NCI-H524 (cell line): ENCODE measurements at regions not wholly inside any gene's neighbourhood (a gene's known extent, or its start where the extent isn't known, plus 50 kb on each side); places are given as distances from the start of the nearest gene placed in this dataset.
"Not testable (repeated sequence)": the region's sequence is repeated elsewhere in the genome, so short reads cannot be mapped to it uniquely, and the experiment has no call there.

ENCODE experiments used
- DNase-seq, 2 experiments: peaks; one replicate each; lab custom pipeline; 2025; lab: John Stamatoyannopoulos, UW

DNA sequence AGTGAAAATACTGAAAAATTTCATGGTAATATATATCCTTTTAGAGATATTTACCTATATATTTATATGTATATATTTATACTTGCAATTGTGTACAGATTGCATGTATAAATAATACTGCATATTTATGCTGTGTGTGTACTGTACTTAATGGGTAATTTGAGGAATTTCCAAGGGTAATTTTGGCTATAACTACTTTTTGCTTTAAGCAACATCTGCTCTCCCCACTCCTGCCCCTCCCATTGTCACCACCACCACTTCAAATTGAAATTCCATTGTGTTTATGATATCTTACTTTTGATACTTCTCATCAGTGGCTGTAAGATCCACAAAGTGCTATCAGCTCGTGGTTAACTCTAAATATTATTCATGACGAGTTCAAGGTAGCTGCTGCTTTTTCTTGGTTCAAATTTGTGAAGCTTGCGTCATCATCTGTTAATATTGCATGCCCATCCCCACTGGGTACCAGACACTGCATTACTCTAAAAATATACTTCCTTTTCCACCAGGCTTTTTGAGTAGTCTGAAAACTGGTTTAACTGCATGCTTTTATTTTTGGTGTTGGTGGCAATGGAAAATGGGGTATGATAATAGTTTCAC, 91.7 kb upstream of the MITF start:
- DNase-seq, result no peak

DNA sequence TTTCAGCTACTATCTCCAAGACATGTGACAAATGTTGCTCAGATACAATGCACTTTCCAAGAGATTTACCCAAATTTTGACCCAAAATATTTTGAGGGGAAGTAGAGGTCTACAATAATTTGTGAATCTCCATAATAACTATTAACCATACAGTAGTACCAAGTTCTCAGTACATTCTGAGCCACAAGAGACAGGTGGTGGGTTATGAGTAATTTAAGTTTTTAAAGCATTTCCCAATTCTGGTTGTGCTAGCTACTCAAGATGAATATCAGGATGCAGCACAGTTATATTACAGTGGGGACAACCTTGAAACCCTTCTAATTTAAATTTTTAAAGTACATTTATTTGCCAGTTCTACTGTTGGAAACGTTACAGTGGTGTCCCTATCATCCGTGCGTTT, 92.2 kb upstream of the MITF start:
- no peak for DNase-seq

DNA sequence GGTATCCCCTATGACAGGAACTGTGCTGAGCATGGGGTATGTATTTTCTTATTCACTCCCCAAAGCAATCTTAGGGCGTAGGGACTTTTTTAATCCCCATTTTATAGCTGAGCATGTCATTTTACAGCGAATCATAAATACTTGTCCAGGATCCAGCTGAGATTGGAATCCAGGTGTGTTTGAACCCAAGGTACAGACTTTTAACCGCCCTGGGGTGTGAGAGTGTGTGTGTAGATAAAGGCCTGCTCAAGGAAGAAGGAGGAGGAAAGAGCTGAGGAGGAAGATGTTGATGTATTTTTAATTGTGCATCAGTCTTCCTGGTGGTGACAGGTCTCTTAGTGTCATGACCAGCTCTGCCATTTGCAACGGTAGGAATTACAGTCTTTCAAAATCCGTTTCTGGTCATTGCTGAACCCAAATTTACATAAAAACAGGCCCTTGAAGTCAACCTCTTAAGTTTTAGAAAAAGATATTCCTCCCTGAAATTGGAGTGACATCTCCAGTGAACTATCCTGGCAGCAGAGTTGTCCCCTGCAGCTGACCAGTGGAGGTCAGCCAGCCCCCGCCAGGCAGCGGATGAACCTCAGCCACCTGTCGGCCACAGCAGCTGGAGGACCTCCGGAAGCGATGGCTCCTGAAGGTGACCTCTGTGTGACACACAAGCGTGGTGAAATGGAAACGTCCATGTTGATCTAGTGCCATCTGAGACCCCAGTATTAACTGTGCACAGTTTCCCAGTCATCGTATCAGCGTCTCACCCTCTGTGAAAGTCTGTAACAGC, 92.8 kb upstream of the MITF start:
- no peak for DNase-seq

DNA sequence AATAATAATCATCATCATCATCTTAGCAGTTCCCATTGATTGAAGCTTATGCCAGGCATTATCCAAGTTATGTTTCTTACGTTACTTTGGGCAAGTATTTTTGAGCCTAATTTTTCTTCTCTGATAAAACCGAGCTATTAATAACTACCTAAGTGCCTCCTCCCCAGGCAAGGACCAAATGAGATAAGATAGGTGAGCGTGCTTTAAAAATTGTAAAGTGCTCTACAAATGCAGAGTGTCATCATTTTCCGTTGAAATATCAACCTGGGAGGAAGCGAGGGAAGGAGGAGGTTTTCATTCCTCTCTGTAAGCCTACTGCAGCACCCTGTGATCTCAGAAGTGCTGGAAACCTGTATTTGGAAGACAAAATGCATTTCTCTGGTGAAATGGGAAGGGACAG, 96.7 kb upstream of the MITF start:
- DNase-seq, result no peak

DNA sequence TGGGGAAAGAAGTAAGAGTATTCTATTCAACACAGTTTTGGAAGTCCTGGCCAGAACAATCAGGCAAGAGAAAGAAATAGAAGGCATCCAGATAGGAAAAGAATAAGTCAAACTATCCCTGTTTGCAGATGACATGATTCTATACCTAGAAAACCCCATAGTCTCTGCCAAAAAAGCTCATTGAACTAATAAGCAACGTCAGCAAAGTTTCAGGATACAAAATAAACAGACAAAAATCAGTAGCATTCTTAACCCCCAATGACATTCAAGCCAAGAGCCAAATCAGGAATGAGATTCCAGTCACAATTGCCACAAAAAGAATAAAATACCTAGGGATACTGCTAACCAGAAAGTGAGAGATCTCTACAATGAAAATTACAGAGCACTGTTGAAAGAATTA, 99.4 kb upstream of the MITF start:
- no peak for DNase-seq

DNA sequence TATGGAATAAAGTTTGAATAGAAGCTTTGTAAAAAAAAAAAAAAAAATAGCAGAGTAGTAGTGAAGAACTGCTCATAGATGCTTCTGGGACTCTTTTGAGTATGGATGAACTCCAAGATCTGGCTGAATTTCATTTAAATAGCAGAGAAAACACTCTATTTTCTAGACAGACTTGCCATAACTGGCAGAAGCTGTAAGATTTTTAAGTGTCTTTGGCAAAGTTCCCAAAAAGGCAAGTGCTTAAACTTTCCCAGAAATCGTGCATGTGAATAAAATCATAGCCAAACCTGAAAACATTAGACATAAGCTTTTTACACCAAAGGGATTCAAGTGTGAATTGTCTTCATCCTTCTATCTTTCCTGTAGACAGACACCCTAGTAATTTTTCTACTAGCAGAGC, 110.3 kb upstream of the MITF start:
- DNase-seq, result peak in 1 of 2 experiments; percentile 1

DNA sequence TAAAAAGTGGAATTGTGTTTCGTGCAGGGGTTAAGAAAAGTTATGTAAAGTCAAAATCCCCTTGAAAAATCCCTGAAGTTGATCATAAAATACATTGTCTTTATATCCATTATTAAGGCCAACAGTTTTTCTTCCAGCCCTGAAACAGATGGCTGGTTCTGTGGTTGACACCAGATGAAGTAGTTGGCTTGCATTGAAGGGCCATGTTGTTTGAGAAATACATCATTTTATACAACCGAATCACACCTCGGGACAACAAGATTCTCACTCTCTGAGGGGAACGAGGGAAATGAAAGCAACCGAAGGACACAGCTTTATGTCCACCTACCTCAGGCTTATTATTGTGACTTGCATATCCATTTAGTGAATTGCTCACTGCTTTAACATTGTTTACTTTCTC, 126.0 kb upstream of the MITF start:
- no peak for DNase-seq

DNA sequence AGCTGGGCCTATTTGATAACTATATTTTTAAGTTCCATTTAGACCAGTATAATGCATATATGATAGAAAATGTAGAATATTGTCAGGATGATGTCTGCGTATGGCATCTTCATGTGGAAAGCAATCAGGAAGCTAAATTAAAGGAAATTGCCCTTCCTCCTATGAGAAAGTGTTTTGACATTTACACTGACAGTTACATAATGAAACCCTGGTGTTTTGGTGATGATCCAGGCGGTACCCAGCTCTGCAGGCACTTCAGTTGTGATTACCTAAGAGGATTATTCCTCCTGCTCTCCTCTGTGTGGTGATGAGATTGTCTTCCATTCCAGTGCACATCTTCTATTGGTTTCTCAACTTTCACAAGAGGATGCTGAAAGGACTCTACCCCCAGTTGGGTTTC, 126.5 kb upstream of the MITF start:
- DNase-seq, result peak in 1 of 2 experiments; percentile 23

DNA sequence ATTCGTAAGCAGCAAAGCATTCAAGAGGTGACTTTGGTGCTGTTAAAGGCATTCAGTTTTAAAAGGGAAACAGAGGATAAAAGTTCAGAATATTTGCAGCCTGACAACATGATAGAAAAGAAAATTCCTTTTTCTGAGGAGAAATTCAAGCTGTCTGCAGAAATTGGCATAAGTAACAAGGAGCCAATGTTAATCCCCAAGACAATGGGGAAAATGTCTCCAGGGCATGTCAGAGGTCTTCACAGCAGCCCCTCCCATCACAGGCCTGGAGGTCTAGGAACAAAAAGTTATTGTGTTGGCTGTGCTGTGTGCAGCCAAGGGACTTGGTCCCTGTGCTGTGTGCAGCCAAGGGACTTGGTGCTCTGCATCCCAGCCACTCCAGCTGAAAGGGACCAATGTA, 129.7 kb upstream of the MITF start:
- not testable (repeated sequence) for DNase-seq

DNA sequence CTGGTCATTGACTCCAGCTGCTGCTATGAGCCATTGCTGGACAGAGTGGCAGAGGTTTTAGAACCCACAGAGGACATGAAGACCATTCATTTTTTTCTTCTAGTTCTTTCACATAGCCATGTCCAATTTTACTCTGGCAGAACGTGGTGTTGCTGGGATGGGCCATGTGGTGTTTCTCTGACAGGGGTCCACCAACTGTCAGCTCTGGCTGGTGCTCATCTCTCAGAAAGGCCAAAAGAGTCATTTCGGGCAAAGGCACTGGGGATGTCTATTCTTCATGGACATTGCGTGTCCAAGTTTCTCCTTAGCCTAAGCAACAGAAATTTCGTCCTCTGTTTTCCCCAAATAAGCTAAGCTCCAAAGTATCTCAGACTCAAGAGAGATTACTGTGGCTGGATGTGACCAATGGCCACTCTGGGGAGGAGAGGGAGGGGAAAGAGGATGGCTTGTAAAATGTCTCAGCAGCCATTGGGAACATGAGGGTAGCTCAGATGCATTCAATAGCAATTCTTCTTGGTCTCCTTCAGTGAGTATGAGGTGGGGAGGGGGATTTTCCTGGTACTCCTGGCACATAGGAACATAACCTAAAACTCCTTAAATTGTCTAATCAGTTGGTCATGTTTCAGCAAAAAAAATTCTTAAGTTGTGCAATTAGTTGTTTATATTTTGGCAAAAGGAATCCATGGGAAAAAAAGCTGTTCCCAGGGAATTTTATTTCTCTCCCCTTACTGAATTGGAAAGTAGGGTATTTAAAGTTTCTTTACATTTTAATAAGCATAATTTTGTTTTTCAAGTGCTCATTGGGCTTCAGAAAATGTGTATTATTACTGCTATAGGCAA, 131.6 kb upstream of the MITF start:
- no peak for DNase-seq

DNA sequence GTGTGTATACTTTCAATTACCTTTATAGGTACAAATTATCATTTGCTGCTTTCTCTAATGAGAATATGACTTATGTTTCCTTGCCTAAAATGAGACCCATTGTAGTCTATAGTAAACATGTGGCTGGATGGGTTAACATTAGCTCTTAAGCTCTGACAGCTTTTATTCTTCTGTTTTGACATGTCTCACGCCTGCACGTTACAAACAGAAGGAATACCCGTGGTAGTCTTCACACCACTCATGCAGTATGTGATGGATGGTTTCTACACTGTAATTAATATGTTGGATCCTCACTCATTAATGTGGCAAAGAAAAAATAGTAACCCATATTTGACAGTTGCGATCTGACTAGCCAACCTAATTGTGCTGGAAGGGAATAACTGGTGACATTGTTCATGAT, 133.4 kb upstream of the MITF start:
- DNase-seq, result no peak

DNA sequence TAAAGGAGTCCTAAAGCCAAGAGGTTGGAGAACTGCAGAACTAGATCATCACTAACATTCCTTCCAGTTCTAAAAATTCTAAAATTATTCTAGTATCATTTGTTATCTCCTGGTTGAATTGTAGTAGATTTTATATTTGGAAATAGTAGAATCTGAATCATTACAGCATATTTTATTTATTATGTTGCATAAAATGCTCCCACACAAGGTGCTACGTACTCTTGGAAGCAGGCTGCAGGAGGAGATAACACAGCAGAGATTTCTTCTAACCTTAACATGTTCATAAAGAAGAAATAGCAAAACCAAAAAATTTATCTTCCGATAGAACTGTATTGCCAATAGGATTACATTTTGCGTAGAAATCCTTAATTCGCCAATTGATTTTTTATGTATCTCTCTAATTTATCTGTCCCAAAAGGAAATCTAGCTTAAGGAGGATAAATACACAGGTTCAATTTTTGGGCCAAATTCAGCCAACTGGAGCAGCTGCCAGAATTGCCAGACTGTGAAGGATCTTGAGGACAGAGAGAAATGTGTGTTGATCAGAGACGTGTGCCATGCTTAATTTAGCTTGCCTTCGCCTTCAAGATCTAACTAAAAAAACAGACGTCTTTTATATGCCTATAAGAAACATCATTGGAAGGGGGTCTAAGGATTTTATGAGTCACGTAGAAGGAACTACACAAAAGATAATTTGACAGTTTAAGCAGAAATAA, 134.4 kb upstream of the MITF start:
- no peak for DNase-seq

DNA sequence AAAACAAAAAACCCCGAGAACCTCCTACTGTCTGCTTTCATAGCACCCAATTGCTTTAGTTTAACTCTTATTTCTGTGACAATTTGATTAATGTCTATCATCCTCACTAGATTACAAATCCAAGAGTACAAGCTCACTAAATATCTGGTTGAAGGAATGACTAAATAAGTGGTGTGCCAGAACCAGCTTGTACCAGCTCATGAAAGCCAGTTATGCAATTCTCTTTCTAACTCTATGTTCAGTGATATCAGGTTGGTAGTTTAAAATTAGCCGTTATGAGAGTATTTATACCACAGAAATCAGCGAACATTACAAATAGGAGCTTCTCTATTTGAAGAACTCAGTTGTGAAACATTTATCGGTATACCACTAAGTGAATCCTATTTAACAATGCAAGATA, 137.2 kb upstream of the MITF start:
- no peak for DNase-seq

DNA sequence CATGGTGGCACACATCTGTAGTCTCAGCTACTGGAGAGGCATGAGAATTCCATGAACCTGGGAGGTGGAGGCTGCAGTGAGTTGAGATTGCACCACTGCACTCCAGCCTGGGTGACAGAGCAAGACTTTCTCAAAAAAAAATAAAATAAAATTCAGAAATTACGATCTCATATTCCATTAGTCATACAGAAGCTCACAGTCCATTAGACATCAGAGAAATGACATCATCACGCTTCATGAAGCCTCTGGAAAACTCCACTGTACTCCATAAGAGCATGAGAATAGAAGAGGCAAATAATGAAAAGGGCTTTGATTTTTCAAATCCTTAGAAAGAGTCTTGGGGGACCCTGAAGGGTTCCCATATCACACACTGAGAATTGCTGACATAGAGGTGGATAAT, 145.0 kb upstream of the MITF start:
- DNase-seq, result no peak

DNA sequence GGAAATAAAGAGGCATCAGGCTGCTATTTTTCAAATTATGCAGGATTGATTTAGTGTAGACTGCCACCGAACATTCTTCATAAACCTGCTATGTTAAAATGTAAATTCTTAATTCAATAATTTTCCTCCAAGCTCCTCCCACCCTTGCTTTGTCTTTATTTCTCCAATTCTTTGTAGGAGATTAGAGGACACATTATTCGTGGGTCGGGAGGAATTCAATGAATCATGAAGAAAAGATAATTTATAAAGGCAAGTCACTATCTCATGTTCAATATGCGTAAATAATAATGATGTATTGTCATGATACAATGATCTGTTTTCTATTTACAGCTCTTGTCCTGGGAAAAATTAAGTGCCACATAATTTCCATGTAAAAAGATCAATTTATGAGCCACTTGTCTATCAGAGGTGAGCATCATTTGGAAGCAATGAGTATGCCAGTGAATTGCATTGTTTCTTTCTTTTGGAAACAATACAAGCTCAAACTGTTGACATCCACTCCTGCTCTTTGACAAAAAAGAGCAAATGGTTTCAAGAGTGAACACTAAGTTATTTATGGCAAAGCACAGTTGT, 148.0 kb upstream of the MITF start:
- DNase-seq, result no peak

DNA sequence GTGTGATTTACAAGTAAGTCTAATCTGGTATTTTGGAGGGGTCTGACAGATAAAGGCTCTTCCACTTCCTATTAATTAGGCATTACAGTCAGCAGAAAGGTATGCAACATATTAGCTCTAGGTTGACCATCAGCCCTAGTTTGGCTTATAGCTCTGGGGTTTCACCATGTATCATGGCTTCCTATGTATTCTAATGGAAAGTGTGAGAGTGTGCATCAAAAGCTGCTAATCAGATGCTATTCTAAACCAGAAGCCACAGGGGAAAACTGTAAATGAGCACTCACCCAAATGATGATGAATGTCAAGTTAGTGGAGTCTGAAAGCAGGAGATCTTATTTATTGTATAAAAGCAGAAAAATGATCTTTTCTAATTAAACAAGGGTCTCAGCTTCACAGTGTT, 149.2 kb upstream of the MITF start:
- DNase-seq, result no peak

DNA sequence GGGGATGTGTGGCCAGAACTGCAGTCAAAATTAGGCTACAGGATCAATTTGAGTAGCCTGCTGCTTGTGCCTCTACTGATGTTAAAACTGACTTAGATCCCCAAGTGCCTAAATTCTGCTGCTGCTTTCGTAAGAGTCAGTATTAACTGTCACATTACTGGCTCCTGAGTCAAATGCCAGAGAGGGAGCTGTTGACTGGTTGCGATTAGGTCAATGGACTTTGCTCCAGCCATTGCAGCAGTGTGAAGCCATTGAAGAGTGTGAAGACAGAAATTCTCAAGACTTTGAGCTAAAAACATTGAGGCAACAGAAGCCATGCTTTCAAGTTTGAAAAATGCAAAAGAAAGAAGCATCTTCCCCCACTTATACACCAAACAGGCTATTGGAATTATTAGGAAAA, 151.1 kb upstream of the MITF start:
- DNase-seq, result no peak

DNA sequence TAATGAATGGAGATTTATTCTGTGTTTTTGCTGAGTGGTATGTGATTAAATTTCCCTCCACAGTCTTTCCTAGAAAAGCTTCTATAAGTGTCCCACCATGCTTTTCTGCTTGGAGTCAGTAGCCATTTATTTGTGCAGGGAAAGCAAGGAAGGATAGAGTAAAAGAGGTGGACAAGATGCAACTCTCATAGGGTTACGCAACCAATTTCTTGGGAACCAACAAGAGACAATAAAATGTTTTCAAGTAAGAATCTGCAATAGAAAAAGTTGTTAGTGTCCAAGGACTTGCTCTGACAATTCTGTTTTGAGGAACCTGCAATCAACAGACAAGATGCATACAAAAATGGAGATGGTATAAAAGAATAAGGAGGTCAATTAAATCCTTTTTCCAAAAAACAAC, 153.8 kb upstream of the MITF start:
- no peak for DNase-seq

DNA sequence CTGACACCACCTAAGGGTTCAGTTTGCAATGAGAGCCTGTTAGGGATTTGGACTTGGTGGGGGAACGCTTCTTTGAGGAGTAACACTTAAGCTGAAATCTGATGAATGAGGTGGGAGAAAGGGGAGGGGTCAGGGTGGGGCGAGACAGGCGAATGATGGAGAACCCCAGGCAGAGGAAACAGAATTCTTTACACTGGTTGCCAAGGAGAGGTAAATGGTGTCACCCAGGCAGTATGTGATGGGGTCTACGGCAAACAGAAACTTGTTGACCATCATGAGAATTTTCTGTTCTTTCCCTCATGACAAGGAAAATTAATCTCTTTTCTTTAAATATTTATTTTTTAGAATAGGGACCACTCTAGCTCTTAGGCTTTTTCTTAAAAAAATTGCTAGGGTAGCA, 157.2 kb upstream of the MITF start:
- no peak for DNase-seq

DNA sequence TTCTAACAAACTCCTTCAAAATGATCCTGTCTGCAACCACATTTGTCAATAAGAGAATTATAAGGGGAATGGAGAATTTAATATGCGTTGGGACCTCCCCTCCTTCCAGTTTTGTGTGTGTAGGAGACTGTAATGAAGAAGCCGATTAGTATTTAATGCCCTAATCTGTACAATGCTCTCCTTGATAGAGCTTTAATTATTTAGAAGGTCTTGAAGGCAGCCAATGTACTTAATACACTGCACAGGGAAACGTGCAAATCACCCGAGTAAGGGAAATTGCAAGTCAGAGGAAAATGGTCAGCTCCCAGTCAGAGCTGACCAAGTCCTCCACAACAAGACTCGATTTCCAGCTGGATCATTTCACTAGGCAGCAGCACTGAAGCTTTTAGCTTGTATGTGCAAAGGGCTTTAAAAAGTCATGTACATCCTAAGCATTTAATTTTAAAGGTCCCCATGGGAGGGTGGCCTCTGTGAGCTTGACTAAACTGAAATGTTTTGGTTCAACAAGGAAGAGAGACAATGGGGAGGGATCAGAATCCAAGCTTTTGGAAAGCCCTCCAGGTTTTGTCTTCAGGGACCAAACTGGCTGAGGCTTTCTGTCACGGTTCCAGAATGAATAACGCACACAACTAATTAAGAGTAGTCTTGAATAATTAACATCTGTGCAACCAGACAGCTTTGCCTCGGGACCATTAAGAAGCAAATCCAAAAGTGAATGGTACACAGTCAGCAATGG, 159.8 kb upstream of the MITF start:
- peak; percentile 4 to 37 for DNase-seq

DNA sequence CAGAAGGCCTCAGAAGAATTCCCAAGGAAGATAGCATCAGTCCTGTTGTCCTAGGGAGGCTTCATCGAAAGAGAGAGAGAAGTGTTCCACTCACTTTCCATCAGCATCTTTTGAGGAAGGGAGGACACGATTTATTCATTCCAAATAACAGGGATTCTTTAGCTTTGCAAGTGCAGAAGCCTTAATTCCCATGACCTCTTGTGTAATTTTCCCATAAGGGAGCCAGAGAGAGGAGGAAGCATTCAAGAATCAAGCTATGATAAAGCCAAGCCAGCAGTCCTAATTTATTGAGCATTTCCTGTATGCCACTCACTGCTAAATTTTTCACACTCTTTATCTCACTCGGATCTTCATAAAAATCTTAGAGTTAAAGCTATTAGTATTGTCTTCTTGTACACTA, 169.7 kb upstream of the MITF start:
- no peak for DNase-seq
